Stomach (tissue), 8 donors: ENCODE measurements at regions not wholly inside any gene's neighbourhood (a gene's known extent, or its start where the extent isn't known, plus 50 kb on each side); places are given as distances from the start of the nearest gene placed in this dataset.

Source experiments
- DNase-seq, 2 donors: peaks; one replicate each; pipeline versions ENCODE4 v3.0.0 to v3.0.0-alpha.2; 2013 to 2019
- H3K27ac ChIP-seq, 5 donors: fragments of 200-600 bp in 4 of 5; sonication (generic) in 4 of 5; one replicate each; pipeline ENCODE4 v1.5.1; 2013 to 2019; ENCODE audit warnings: mild to moderate bottlenecking in 1 of 5, moderate library complexity in 1 of 5
- H3K27me3 ChIP-seq, 3 donors: fragments of 200-600 bp; sonication (generic); one replicate each; pipeline ENCODE4 v1.5.1; 2017 to 2019; ENCODE audit warnings: mixed run types in 1 of 3
- H3K36me3 ChIP-seq, 4 donors: fragments of 200-600 bp; sonication (generic); 1 replicate in 3 of 4; 2 replicates in 1 of 4; pipeline ENCODE4 v1.5.1; 2016 to 2019
- H3K4me1 ChIP-seq, 4 donors: fragments of 200-600 bp; sonication (generic); one replicate each; pipeline ENCODE4 v1.5.1; 2016 to 2019
- H3K4me3 ChIP-seq, 4 donors: fragments of 200-600 bp; sonication (generic) in 3 of 4; one replicate each; pipeline ENCODE4 v1.5.1; 2016 to 2019; ENCODE audit warnings: mild to moderate bottlenecking in 1 of 4
- H3K9me3 ChIP-seq, 4 donors: fragments of 200-600 bp; sonication (generic); one replicate each; pipeline ENCODE4 v1.5.1; 2016 to 2019
- CTCF ChIP-seq, 7 experiments: fragments of 450-650 bp in 4 of 7; fragments of 200-600 bp in 3 of 7; sonication (generic) in 3 of 7; IDR thresholded peaks; one replicate each; pipeline ENCODE4 v1.5.1; 2016 to 2019; ENCODE audit warnings: antibody characterized with exemption in 7 of 7, control low read depth in 2 of 7, mild to moderate bottlenecking in 1 of 7
- EP300 ChIP-seq: sonication (generic); formaldehyde crosslinking; IDR thresholded peaks from one replicate; pipeline ENCODE4 v1.6.1; 2017; ENCODE audit warnings: antibody characterized with exemption
- POLR2A ChIP-seq, 4 donors: fragments of 450-650 bp; IDR thresholded peaks; one replicate each; pipeline ENCODE4 v1.6.1; 2016; ENCODE audit warnings: antibody characterized with exemption in 4 of 4, control low read depth in 2 of 4, mild to moderate bottlenecking in 1 of 4, moderate library complexity in 1 of 4
- POLR2AphosphoS5 ChIP-seq, 3 donors: sonication (generic); formaldehyde crosslinking; IDR thresholded peaks; one replicate each; pipeline ENCODE4 v1.6.1; 2016; ENCODE audit warnings: antibody characterized with exemption in 3 of 3
- WGBS, 5 donors: extraction: QIAGEN DNeasy Blood & Tissue Kit in 3 of 5; methylation state at CpG; one replicate each; pipeline versions ENCODE4 v1.1.5 to v1.1.7; 2013 to 2018; 5-methylcytosine and 5-hydroxymethylcytosine counted together
- intact Hi-C: fragments of 100-400 bp; cut with DNase I; formaldehyde crosslinking; loops from one replicate; pipeline ENCODE4 v1.15.1; 2023; ENCODE audit warnings: low total_unique reads
- donor health status: healthy with polysubstance abuse.
- donor health status: Bipolar disorder and iron deficiency.
- donor health status: healthy.

GRCh38 chr3:72595376-72595775 is 252.9 kb downstream of the SHQ1 start:
- WGBS, 5 donors, result 66 to 79% (median 68%) methylated on average over 4 of the region's 4 CpGs
- Histone ChIP-seq H3K4me3 (no peak overlapping the region), H3K4me1 (peaks cover 0 to 23% (median 8%) of the 10 kb centered on the region in 4 donors), H3K27me3 (no peaks in the 10 kb centered on the region), H3K27ac (no peak overlapping the region), H3K36me3 (no peaks in the 10 kb centered on the region), H3K9me3 (no peaks in the 10 kb centered on the region)
- intact Hi-C loops, result no loop called here
- TF ChIP-seq EP300 (no peak), POLR2AphosphoS5 (IDR thresholded peaks at IDR 0.05) (no peak), POLR2A (IDR thresholded peaks at IDR 0.05) (no peak), CTCF (IDR thresholded peaks at IDR 0.05) (no peak)
- no peak for DNase-seq

GRCh38 chr3:72594615-72595215 is 253.5 kb downstream of the SHQ1 start:
- Histone ChIP-seq H3K4me1 (peaks cover 0 to 23% (median 8%) of the 10 kb centered on the region in 4 donors), H3K27me3 (no peaks in the 10 kb centered on the region), H3K36me3 (no peaks in the 10 kb centered on the region), H3K4me3 (no peak overlapping the region), H3K27ac (no peak overlapping the region), H3K9me3 (no peaks in the 10 kb centered on the region)
- DNase-seq, result no peak
- intact Hi-C loops, result no loop called here
- WGBS, 5 donors, result 88 to 97% (median 95%) methylated on average over 3 of the region's 3 CpGs
- no peak for TF ChIP-seq POLR2AphosphoS5 (IDR thresholded peaks at IDR 0.05)
- TF ChIP-seq EP300, result no peak

- intact Hi-C loops, result no loop called here
- WGBS, 5 donors, result 72 to 88% (median 76%) methylated on average over 5 of the region's 5 CpGs
- no peaks in the 10 kb centered on the region for H3K36me3 ChIP-seq
- H3K27ac ChIP-seq, result no peak overlapping the region
- TF ChIP-seq EP300 (no peak), CTCF (IDR thresholded peaks at IDR 0.05) (no peak), POLR2A (IDR thresholded peaks at IDR 0.05) (no peak), POLR2AphosphoS5 (IDR thresholded peaks at IDR 0.05) (no peak)
- H3K27me3 ChIP-seq, result no peaks in the 10 kb centered on the region
- no peaks in the 10 kb centered on the region for H3K9me3 ChIP-seq
- no peak overlapping the region for H3K4me3 ChIP-seq
- H3K4me1 ChIP-seq, result peaks cover 0 to 23% (median 8%) of the 10 kb centered on the region in 4 donors
- DNase-seq, result peak in 1 of 2 donors; percentile 41
Observed at GRCh38 chr3:72593881-72594397, 254.3 kb downstream of the SHQ1 start.

GRCh38 chr3:72591522-72592421 is 256.5 kb downstream of the SHQ1 start:
- intact Hi-C loops, result no loop called here
- Histone ChIP-seq H3K36me3 (no peaks in the 10 kb centered on the region), H3K4me3 (no peak overlapping the region), H3K27ac (peak overlapping the region in 2 of 5 donors; percentile 39 to 59), H3K4me1 (peaks cover 0 to 16% (median 8%) of the 10 kb centered on the region in 4 donors), H3K27me3 (no peaks in the 10 kb centered on the region), H3K9me3 (no peaks in the 10 kb centered on the region)
- TF ChIP-seq POLR2AphosphoS5 (IDR thresholded peaks at IDR 0.05) (peak in 2 of 3 donors; percentile 15 to 43), EP300 (peak; percentile 8), POLR2A (IDR thresholded peaks at IDR 0.05) (no peak), CTCF (IDR thresholded peaks at IDR 0.05) (no peak)
- DNase-seq, result peak in 1 of 2 donors; percentile 78
- WGBS, 5 donors, result 49 to 67% (median 61%) methylated on average over 14 of the region's 14 CpGs
